GM12878 (cell line): ENCODE measurements at regions not wholly inside any gene's neighbourhood (a gene's known extent, or its start where the extent isn't known, plus 50 kb on each side); places are given as distances from the start of the nearest gene placed in this dataset.

Experiments used
- ATAC-seq: fragments of 200-7000 bp; cut with Tn5 transposase; 3 replicates; pipeline ENCODE4 v1.9.1; 2020; ENCODE audit warnings: mild to moderate bottlenecking, moderate library complexity
- BruUV-seq: library from RNA; stranded (reverse); fragments of 400-500 nt; replicated peaks from 2 replicates; lab custom pipeline; 2021; lab: Mats Ljungman, UMichigan
- CTCF ChIA-PET: fragments of 300-600 bp; sonication (Branson Sonifier 250); formaldehyde crosslinking; extraction: SDS; loops from one replicate; lab custom pipeline; 2021; ENCODE audit warnings: inconsistent platforms; lab: Yijun Ruan, JAX
- POLR2A ChIA-PET: fragments of 350-600 bp; formaldehyde crosslinking; extraction: SDS; loops from one replicate; lab custom pipeline; 2021; ENCODE audit warnings: inconsistent platforms; lab: Charles Lee
- RAD21 ChIA-PET: fragments of 300-600 bp; sonication (Branson Sonifier 250); formaldehyde crosslinking; loops from one replicate; lab custom pipeline; 2023; ENCODE audit warnings: antibody characterized with exemption; ENCODE audit not compliant: unreplicated experiment; lab: Charles Lee
- SMC1A ChIA-PET: fragments of 300-600 bp; sonication (Branson Sonifier 250); formaldehyde crosslinking; loops from one replicate; lab custom pipeline; 2023; ENCODE audit not compliant: unreplicated experiment, uncharacterized antibody; lab: Charles Lee
- DNase-seq: peaks from one replicate; pipeline ENCODE4 v3.0.0-alpha.2; 2011; ENCODE audit warnings: low read depth, low spot score
- FAIRE-seq: peaks from 3 replicates; lab custom pipeline; 2011; peaks lifted over from hg19 to GRCh38; lab: Jason Lieb, UNC
- H2AFZ ChIP-seq: 2 replicates; pipeline ENCODE4 v1.6.0; 2011; ENCODE audit warnings: low read depth, low read length, control low read depth; ENCODE audit not compliant: control insufficient read depth
- H3K27ac ChIP-seq: 2 replicates; pipeline ENCODE4 v1.5.1; 2011; ENCODE audit warnings: control low read depth; ENCODE audit not compliant: control insufficient read depth, insufficient read depth
- H3K27me3 ChIP-seq, 2 experiments: replicated peaks in 1 of 2; 2 replicates each; pipeline versions ENCODE4 v1.6.0 to v1.6.1; 2011; ENCODE audit warnings: low read length in 1 of 2; ENCODE audit not compliant: control insufficient read depth in 2 of 2, insufficient read depth in 2 of 2
- H3K36me3 ChIP-seq, 2 experiments: 2 replicates each; pipeline ENCODE4 v1.5.1; 2011; ENCODE audit warnings: low read length in 1 of 2; ENCODE audit not compliant: control insufficient read depth in 2 of 2, insufficient read depth in 2 of 2
- H3K4me1 ChIP-seq: 2 replicates; pipeline ENCODE4 v1.6.1; 2011; ENCODE audit warnings: mild to moderate bottlenecking, low read length, moderate library complexity, mixed read lengths; ENCODE audit not compliant: control insufficient read depth, insufficient read depth
- H3K4me2 ChIP-seq: 2 replicates; pipeline ENCODE4 v1.6.0; 2011; ENCODE audit warnings: control low read depth; ENCODE audit not compliant: control insufficient read depth, insufficient read depth
- H3K4me3 ChIP-seq: fragments of 200-600 bp; sonication (generic); 2 replicates; pipeline ENCODE4 v1.5.1; 2016
- H3K79me2 ChIP-seq: 2 replicates; pipeline ENCODE4 v1.6.0; 2011; ENCODE audit warnings: low read length; ENCODE audit not compliant: control insufficient read depth, insufficient read depth
- H3K9ac ChIP-seq: 2 replicates; pipeline ENCODE4 v1.8.0; 2011; ENCODE audit warnings: low read length, control low read depth, mixed read lengths; ENCODE audit not compliant: control insufficient read depth, insufficient read depth
- H3K9me3 ChIP-seq: replicated peaks from 3 replicates; pipeline ENCODE4 v1.5.1; 2011; ENCODE audit warnings: mild to moderate bottlenecking, low read length; ENCODE audit not compliant: control insufficient read depth, insufficient read depth
- H4K20me1 ChIP-seq: 2 replicates; pipeline ENCODE4 v1.6.0; 2011; ENCODE audit not compliant: control insufficient read depth, insufficient read depth
- GATAD2B ChIP-seq: fragments of 450-650 bp; conservative IDR thresholded peaks from 2 replicates; pipeline ENCODE4 v1.6.1; 2017; ENCODE audit warnings: low read depth, mild to moderate bottlenecking, moderate library complexity
- TCF7 ChIP-seq: IDR thresholded peaks from 2 replicates; pipeline ENCODE4 v1.6.1; 2014; ENCODE audit warnings: antibody characterized with exemption, borderline replicate concordance
- ZSCAN29 ChIP-seq: fragments of 450-650 bp; IDR thresholded peaks from 2 replicates; pipeline ENCODE4 v1.6.1; 2017; ENCODE audit warnings: mild to moderate bottlenecking, moderate library complexity
- WGBS: methylation state at CpG from one replicate; pipeline ENCODE4 v1.1.6; 2016; ENCODE audit warnings: low lambda C conversion rate; ENCODE audit not compliant: insufficient replicate concordance, insufficient coverage; ENCODE audit errors: missing lambda C conversion rate; 5-methylcytosine and 5-hydroxymethylcytosine counted together
- in situ Hi-C: fragments of 300-500 bp; cut with MboI; formaldehyde crosslinking; loops from 9 replicates; pipeline ENCODE4 v1.14.3; 2018; ENCODE audit warnings: mixed read lengths
- intact Hi-C: fragments of 100-400 bp; cut with micrococcal nuclease; formaldehyde crosslinking; loops from one replicate; pipeline ENCODE4 v1.14.2; 2022; ENCODE audit not compliant: unreplicated experiment
- TF ChIP-seq, protein P1 (sequence below), 3 experiments: IDR thresholded peaks in 2 of 3; conservative IDR thresholded peaks in 1 of 3; 2 replicates each; pipeline ENCODE4 v1.5.1; 2011; ENCODE audit warnings: low read depth in 3 of 3, low read length in 3 of 3, mild to moderate bottlenecking in 3 of 3, control low read depth in 2 of 3, moderate library complexity in 2 of 3, inconsistent platforms in 1 of 3, mixed read lengths in 1 of 3; ENCODE audit not compliant: control insufficient read depth in 2 of 3, insufficient read depth in 1 of 3; ENCODE audit errors: extremely low read depth in 1 of 3
- TF ChIP-seq, protein P2 (sequence below): IDR thresholded peaks from 2 replicates; pipeline ENCODE4 v1.6.1; 2011; ENCODE audit warnings: low read depth, mild to moderate bottlenecking, low read length, moderate library complexity, borderline replicate concordance; ENCODE audit errors: extremely low read depth
- TF ChIP-seq, protein P3 (sequence below): IDR thresholded peaks from 2 replicates; pipeline ENCODE4 v1.6.1; 2012; ENCODE audit warnings: low read depth, low read length, improper control_type of control experiment
- TF ChIP-seq, protein P4 (sequence below): fragments of 450-650 bp; conservative IDR thresholded peaks from 2 replicates; pipeline ENCODE4 v1.6.1; 2017; ENCODE audit warnings: mild to moderate bottlenecking, moderate library complexity

DNA sequence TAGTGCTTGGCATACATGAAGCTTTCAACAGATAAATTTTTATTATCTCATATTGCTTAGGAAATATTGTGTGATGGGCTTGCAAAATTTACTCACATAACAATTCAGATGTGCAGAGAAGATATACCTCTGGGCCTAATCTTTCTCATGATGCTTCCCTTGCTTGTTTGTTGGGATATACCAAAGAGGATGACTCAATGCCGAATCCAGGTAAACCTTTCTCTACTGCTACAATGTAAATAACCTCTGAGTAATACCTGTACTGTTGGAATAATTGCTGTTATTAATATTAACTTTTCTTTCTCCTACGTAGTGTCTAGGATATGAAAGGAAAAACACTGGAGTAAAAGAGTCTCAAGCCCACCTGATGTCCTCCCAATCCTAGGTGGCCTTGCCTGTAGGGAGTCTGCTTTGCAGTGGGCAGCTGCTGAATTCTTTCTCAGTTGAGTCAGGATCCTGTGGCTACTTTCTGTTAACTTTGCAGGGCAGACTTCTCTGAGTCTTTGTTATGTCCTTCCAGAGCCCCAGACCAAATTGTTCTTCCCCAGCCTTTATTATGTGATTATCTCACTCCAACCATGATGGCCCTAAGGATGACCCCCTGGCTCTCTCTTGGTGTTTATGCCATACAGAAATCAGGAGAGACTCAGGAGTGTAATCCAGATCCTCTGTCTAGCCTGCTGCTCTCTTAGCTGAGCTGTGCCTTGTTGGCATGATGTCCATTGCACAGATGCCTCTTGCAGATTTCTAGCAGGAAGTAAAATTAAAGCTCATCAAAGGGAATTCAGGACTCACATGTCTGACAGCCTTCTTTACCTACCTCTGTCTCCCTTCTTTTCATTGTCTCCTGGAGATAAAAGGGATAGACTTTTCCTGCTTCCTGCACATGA lies 208.1 kb downstream of the SNX18 start:
- FAIRE-seq = no peak
- no TSS peak for BruUV-seq
- no peak for ATAC-seq
- Histone ChIP-seq H2AFZ (no peak overlapping the region), H3K4me2 (no peak overlapping the region), H3K4me1 (no peaks in the 10 kb centered on the region), H3K4me3 (no peak overlapping the region), H3K27ac (no peak overlapping the region), H3K36me3 (no peaks in the 10 kb centered on the region), H3K9ac (no peak overlapping the region), H4K20me1 (no peaks in the 10 kb centered on the region), H3K27me3 (no peaks in the 10 kb centered on the region; a peak in 2 of 4 replicates), H3K9me3 (no peaks in the 10 kb centered on the region), H3K79me2 (no peaks in the 10 kb centered on the region)
- DNase-seq = no peak
- intact Hi-C loops = no loop called here
- in situ Hi-C loops = no loop called here
- TF ChIP-seq, protein P1, sequence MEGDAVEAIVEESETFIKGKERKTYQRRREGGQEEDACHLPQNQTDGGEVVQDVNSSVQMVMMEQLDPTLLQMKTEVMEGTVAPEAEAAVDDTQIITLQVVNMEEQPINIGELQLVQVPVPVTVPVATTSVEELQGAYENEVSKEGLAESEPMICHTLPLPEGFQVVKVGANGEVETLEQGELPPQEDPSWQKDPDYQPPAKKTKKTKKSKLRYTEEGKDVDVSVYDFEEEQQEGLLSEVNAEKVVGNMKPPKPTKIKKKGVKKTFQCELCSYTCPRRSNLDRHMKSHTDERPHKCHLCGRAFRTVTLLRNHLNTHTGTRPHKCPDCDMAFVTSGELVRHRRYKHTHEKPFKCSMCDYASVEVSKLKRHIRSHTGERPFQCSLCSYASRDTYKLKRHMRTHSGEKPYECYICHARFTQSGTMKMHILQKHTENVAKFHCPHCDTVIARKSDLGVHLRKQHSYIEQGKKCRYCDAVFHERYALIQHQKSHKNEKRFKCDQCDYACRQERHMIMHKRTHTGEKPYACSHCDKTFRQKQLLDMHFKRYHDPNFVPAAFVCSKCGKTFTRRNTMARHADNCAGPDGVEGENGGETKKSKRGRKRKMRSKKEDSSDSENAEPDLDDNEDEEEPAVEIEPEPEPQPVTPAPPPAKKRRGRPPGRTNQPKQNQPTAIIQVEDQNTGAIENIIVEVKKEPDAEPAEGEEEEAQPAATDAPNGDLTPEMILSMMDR (IDR thresholded peaks at IDR 0.05 in 2 of 3, conservative IDR thresholded peaks at IDR 0.05 in 1 of 3; ENCODE audit: control insufficient read depth in 2 of 3, extremely low read depth in 1 of 3, insufficient read depth in 1 of 3, low read depth in 3 of 3, low read length in 3 of 3) = no peak
- TF ChIP-seq GATAD2B (no peak), TCF7 (no peak), ZSCAN29 (no peak)
- TF ChIP-seq, protein P2, sequence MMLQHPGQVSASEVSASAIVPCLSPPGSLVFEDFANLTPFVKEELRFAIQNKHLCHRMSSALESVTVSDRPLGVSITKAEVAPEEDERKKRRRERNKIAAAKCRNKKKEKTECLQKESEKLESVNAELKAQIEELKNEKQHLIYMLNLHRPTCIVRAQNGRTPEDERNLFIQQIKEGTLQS = no peak
- TF ChIP-seq, protein P3, sequence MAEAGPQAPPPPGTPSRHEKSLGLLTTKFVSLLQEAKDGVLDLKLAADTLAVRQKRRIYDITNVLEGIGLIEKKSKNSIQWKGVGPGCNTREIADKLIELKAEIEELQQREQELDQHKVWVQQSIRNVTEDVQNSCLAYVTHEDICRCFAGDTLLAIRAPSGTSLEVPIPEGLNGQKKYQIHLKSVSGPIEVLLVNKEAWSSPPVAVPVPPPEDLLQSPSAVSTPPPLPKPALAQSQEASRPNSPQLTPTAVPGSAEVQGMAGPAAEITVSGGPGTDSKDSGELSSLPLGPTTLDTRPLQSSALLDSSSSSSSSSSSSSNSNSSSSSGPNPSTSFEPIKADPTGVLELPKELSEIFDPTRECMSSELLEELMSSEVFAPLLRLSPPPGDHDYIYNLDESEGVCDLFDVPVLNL = no peak
- TF ChIP-seq, protein P4, sequence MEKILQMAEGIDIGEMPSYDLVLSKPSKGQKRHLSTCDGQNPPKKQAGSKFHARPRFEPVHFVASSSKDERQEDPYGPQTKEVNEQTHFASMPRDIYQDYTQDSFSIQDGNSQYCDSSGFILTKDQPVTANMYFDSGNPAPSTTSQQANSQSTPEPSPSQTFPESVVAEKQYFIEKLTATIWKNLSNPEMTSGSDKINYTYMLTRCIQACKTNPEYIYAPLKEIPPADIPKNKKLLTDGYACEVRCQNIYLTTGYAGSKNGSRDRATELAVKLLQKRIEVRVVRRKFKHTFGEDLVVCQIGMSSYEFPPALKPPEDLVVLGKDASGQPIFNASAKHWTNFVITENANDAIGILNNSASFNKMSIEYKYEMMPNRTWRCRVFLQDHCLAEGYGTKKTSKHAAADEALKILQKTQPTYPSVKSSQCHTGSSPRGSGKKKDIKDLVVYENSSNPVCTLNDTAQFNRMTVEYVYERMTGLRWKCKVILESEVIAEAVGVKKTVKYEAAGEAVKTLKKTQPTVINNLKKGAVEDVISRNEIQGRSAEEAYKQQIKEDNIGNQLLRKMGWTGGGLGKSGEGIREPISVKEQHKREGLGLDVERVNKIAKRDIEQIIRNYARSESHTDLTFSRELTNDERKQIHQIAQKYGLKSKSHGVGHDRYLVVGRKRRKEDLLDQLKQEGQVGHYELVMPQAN = no peak
- RAD21 ChIA-PET = no interaction called here
- SMC1A ChIA-PET = interaction anchor here (1.4 kb wide), 1 partner anchor 119 kb away, joined by 3 read pairs; no protein-coding TSS in a partner anchor
- WGBS = 0% methylated on average over 2 of the region's 2 CpGs
- POLR2A ChIA-PET = no interaction called here
- CTCF ChIA-PET = no interaction called here
